ENCODE measurements at regions not wholly inside any gene's neighbourhood (a gene's known extent, or its start where the extent isn't known, plus 50 kb on each side); places are given as distances from the start of the nearest gene placed in this dataset.

DNA sequence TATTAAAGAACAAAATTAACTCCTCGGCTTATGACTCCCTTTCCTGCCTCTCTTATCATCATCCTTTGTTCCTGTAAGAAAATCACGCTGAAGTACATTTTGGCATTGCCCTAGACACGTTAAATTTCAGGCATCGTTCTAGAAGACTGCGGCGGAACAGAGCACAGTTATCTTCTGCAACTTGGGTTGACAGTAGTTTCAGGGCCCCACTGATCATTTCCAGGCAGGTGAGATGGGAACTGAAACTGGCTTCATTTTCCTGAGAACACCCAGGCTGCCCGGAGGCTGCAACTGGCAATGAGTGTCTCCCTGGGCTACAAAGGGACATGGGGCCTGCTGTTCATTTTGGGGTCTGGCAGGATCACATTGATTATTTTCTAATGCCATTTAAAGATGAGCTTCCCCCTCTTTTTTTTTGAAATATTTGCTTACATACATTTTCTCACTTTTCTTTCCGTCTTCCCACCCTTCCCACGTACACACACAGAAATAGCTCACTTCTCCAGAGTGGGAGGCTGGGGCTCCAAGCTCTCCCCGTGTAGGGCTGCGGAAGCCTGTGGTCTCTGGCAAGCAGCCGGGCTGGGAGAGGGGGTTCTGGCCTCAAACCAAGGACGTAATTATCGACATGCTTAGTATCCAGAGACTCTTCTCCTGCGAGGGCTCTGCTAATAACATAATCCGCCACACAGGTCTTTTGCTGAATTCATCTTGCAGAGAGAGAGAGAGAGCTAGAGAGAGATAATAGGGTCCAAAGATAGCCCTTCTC, 267.4 kb downstream of the ABHD5 start:
- no peak for DNase-seq

DNA sequence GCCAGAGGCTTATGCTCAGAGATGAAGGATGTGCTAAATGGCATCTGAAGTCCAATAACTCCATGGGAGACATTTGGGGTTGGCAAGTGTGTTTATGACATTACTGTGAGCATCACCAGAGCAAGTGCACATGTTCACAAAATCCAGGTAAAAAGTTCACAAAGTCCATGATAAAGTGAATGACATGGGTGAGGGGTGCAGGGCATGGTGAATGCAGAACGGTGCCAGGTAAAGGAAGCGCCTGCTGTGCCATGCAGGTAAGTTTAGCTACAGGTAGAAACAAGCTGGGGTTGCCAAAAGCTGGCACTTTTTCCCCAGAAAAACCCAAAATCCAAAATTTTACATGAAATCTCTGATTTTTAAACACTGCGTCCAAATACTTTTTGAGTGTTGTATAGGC, 268.2 kb downstream of the ABHD5 start:
- DNase-seq, result no peak

DNA sequence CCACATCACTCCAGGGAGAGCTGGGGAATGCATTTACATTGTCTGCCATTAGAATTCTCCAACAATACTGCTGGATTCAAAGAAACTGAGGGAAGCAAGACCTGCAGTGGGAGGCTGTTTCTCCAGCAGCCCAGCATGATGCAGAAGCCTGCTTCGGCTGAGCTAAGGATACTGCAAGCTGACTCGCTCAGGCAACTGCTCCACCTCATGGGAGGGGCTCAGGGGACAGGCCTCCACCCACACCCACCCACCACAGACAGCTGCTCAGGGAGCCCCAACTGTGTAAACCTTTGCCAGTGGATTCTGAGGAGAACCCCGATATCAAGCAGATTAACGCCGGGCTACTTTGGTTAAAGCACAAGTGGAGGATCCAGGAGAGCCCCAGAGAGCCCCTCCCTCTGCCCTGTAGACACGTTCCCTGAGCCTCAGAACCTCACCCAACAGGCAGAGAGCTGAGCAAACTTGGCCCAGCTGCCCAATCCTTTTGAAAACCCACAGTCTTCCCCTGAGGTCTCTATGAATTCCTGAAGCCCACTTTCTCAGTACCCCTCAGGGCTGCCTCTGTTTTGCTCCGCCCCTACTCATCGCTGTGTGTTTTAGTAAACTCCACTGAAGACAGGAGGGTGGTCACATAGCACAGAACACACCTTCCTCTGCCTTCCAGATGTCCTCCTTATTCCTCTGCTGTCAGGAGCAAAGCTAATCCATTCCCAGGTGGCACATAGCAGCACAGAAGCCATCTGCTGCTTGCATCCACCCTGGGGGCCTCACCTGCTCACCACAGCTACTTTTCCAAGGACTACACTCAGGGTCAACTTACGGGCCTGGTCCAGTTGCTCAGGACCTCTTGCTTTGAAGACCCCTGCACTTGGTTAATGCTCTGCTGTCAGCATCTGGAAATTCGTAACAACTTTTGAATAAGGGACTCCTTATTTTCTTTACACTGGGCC, 269.0 kb downstream of the ABHD5 start:
- DNase-seq, result no peak

DNA sequence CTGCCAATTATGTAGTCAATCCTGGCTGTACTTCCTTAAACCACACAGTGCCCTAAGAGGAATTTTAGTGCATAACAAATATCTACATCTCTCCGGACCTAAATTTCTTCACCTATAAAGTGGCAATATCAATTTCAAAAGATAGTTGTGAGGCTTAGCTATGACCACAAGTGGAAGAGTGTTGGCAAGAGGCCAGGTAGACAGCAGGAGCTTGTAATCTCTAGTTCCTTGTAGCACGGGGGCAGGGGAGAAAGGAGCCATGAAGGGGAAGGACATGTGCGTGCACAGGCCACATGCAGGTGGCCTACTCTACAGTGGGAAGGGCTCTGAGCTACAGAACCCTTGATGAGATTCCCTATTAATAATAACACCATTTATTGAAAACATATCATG, 269.7 kb downstream of the ABHD5 start:
- no peak for DNase-seq

DNA sequence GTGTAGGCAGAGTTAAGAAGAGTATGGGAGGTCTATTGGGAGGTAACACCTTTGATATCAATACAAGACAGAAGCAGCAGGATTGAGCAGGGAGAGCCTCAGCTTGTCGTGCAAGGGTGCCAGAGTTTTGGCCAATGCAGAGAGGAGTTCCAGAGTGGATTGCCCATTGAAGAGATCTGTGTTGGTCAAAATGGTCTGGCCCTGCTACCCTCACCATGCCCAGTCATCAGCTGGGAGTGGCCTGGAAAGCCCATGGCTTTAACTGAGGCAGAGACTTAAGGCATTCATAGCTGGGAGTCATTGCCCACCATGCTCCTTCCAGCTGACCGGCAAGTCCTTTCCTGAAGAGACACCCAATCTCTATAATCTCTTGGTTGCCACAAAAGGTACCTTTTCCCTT, 271.3 kb downstream of the ABHD5 start:
- DNase-seq, result no peak

DNA sequence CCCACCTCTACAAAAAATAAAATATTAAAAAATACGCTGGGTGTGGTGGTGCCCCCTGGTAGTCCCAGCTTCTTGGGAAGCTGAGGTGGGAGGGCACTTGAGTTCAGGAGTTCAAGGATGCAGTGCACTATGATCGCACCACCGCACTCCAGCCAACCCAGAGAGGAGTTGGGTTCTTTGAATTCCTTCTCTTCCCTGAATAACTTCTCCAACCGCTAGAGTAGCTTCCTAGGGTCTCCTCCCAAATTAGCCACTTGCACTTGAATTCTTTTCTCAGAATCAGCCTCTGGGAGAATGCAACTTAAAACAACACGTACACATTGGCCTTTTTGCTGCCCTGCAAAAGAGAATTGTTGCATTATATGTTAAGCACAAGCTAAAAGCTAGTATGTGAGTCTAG, 272.5 kb downstream of the ABHD5 start:
- DNase-seq, result no peak

DNA sequence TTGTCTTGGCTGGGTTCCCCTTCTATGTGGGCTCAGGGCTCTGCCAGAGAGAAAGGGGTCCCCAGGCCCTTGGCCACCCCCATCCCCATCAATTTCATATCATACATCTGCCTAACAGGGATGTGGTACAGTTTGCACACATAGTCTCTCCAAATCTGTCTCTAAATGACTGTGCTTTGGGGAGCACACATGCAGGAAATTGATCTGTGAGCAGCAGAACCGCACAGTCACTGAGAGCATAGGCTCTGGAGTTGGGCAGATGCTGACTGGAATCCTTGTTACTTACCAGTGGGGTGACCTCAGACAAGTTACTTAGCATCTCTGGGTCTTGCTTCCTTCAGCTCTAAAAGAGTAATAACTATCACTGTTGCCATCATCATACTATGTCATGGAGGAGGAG, 273.9 kb downstream of the ABHD5 start:
- no peak for DNase-seq

DNA sequence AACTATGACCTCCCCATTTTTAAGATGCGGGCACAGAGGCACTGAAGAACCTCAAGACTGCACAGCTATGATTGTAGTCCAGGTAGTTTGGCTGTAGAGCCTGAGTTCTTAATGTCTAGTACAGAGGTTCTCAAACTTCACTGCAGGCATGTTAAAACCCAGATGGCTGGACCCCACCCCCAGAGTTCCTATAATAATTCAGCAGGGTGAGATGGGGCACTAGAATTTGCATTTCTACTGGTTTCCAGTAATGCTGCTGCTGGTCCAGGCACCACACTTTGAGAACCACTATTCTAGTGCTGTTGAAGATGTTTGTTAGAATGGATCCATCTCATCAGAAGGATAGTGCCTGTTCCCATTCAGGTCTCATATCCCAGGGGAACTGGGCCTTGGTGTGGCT, 274.9 kb downstream of the ABHD5 start:
- DNase-seq, result no peak

DNA sequence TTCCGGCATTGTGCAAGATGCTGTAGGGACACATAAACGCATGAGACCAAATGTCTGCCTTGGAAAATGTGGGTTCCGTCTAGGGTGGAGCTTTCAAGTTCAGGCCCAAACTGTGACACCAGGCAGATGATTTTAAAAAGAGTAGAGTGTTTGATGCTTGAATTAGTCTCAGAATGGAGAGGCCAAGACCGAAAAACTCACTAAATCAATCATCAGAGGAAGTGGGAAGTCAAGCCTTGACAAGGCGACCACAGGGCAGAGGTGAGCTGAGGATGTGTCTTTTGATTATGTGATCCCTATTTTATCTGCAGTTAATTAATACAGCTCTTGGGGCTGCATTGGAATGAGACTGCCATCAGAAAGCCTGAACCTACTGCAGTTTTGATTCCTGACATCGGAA, 275.4 kb downstream of the ABHD5 start:
- no peak for DNase-seq

DNA sequence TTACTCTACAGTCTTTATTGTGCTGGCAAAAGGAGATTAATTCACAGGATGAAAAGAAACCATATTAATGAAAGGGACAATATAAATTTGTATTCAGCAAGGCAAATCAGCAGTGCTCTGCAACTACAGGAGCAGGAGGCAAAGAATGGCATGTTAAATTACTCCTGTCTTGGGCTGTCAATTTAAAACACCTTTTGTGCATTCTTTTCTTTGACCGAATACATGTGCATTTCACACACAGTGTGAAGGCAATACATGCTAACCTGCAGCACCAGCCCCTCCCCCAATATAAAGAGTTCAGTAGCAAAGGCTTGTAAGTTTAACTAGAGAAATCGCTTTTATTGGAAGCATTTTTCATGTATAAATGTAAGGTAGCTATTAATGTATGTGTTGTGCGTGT, 275.2 kb upstream of the TOPAZ1 start:
- DNase-seq, result no peak

DNA sequence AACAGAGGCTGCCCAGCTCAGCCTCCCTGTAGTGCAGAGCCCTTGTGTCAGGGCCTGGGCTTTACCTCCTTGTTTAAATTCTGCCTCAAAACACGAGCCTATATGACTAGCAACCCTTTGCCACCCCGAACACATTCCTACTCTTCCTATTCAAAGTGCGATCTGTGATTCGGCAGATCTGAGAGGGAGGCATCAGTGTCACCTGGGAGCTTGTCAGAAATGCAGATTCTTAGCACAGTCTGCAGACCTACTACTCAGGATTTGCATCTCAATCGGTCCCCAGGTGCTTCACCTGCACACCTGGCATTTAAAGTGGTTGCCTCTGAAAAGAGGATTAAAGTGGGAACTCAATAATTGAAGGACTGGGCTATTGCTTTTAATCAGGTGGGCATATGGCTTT, 273.2 kb upstream of the TOPAZ1 start:
- no peak for DNase-seq

DNA sequence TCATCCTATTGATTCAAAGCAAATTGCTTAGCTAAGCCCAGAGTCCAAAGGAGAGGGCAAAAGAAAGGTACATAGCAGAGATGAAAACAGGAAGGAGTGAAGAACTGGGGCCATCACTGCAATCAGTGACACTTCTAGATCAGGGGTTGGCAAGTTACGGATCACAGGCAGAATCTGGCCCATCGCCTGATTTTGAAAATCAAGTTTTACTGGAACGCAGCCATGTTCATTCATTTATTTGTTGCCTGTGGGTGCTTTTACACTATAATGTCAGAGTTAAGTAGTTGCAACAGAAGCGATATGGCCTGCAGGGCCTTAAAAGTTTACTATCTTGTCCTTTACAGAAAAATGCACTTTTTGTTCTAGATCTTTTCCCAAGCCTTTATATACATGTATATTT, 271.7 kb upstream of the TOPAZ1 start:
- no peak for DNase-seq

DNA sequence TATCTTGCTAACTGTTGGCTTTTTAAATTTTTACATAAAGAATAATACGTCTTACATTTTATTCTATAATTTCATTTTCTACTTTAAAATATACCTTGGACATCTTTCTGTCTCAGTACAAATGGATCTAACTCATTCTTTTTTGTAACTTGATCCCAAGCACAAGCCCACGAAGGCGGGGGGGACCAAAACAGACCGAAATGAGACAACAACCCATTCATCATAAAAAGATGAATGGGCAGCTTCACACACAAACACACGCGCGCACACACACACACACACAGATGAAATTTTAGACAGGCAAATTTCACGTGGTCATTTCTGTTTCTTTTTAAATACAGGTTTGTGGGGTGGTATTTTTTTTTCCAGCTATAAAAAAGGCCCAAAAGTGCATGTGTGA, 271.3 kb upstream of the TOPAZ1 start:
- no peak for DNase-seq

DNA sequence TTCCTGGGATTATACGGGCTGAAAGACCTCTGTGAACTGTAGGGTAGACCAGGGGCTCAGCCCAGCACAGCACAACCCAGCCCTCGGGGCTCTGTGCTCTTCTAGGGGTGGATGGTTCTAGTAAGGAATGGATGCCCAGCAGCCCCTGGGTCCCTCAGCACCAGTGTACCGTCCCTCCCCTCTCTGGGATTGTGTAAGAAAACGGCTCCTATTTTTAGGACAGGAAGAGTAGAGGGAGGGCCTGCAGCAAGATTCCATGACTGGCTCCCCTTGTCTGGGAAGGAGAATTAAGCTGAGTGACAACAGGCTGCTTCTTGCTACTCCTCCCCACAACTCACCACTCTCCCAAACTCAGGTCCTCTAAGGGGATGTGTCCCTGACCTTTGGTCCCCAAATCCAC, 270.8 kb upstream of the TOPAZ1 start:
- DNase-seq, result no peak

DNA sequence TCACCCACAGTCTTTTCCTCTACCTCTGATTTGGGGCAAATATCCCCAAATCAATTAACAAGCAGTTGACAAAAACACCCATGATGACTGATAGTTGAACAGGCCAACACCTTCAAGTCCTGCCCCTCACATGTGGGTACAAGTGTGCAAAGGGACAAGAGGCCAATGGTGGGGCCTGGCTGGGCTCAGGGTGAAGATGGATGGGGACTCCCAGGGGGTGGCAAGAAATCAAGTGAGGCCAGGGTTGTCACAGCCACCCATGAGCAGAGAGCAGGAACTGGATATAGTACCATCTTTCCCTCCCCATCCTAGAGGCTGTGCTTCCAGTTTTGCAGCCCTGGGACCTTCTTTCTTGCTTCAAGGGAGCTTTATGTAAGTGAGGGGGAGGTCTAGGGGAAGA, 270.2 kb upstream of the TOPAZ1 start:
- DNase-seq, result no peak

DNA sequence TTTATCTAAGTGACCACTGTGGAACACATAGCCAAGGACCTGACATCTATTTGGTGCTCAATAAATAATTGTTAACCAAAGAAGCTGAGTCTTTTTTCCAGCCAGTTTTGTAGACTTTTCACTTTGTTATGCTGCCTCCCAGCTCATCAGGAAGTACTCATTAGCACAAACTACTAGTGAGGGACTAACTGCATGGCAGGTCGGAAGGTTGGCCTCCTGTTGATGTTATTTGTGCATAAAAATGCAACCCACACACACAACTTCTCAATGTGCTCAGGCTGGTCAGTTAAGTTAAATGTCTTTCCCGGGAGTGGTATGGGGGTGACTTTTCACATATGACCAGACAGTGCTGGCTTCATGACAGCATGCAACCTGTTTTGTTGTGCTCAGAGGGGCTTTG, 263.0 kb upstream of the TOPAZ1 start:
- DNase-seq, result no peak

DNA sequence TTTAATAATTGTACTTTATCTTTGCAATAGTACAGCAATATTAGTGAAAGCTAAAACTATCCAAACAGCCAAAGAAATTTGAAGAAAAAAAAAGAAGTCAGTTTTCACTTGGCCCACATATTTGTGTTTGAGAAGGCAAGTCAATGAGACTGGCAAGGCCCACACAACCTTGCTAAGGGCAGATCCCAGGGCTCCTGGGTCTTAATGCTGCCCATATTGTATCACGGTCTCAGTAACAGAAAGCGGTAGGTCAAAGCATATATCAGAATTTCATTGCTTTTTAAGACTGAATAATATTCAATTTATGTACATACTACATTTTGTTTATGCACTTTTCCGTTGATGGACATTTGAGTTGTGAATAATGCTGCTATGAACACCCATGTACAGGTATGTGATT, 262.0 kb upstream of the TOPAZ1 start:
- no peak for DNase-seq

DNA sequence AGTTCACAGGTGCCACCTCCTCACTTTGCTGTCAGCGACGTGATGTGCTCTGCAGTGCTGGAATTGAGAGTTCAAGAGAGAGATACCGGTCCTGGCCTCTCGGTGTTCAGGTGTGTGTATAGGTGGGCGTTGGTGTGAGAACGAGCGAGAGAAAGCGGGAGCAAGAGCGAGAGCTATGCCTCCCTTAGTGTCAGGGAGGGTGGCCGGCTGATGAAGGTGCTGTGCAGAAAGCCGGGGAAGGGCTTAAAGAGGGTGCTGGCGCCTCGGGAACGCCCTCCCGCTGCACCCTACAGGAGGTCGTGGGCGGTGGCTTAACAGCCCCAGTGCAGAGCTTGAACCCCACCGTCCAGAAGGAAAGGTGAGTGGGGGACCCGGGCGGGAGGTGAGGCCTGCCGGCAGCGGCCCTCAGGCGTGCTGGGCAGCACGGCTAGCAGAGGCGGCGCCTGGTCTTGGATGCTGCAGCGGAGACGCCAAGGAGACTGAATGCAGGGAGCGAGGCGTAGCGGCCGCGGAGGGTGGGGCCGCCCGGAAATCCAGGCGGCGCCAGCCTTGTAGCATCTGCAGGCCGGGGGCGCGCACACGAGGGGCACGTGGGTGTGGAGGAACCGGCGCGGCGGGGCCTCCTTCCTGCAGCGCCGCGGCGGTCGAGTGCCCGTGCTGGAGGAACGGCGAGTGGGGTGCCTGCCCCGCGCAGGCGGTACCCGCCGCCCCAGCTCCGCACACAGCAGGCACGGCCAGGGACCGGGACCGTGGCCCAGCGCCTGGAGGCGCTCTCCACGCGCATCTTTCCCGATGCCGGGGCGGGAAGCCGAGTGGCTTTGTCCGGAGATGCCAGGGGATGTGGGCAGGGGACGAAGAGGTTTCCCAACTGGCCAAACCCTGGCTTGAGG, 246.8 kb upstream of the TOPAZ1 start:
- no peak for DNase-seq

DNA sequence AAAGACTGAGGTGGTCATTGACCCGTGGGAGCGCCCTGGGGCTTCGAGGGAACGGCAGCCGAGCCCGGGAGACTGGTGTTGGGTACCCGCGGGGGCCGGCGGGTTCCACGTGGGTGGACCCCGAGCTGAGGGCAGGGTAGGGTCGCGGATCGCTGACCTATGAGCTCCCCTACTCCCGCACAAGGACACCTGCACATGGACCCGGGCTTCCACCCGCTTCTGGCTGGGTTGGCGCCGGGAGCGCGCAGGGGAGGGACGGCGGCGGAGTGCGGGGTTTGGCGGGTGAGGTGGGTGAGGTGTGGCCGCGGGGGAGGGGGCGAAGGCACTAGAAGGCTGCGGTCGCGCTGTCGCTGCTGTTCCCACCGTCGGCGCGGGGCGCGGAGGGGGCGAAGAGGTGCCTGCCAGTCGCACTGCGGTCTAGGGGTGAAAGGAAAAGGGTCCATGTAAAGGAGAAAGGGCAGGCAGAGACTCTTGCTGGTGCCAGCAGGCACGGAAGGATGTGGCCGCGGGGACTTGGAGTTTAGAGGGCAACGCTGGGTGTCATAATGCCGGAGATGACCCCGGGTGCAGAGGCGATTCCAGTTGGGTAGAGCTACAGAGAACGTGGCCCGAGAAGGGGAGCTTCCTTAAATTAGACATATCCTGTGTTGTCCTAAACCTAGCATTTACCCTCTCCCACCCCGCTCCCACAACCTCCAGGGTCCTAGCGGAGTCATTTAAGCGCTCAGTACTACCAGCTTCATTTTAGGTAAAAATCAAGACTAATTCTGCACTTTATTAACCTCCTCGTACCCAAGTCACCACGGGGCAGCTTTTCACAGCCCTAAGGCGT, 245.9 kb upstream of the TOPAZ1 start:
- DNase-seq, result no peak

DNA sequence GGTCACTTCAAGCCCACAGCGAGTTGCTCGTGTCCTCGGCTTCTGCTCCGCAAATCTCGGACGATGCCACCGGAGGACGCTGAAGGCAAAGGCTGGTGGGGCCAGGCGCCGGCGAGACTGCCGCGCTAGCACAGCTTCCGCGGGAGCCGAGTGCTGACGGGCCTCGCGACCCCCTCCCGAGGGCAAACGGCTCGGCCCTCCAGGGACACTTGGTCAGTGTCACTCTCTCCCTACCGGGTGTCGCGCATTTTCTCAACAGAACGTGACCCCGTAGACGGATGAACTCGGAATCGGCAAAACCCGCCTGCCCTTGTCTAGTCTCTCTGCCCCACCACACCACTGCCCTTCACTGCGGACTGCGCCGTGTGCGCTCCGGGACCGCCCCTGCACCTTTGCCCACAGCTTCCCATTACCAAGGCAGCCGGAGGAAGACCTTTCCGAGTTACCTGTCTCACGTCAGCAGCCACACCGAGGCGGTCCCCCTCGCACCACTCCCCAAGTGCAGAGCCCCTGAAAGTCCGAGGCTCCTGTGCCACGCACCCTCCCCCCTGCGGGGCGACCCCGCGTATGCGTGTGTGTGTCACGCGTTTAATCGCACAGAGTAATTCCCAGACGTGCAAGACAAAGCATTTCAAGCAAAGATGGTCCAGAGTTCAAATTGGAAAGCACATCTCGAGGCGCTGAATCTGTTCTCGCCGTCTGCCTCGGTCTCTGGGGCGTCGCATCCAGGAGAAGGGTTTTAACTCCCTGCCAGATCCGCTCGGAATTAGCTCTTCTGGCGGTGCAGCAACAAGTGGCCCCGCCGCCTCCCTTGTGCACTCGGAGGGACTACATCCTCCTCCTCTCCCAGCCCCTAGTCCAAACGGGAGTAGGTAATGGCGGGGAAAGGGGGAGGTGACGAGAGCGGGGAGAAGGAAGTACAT, 245.0 kb upstream of the TOPAZ1 start:
- no peak for DNase-seq

DNA sequence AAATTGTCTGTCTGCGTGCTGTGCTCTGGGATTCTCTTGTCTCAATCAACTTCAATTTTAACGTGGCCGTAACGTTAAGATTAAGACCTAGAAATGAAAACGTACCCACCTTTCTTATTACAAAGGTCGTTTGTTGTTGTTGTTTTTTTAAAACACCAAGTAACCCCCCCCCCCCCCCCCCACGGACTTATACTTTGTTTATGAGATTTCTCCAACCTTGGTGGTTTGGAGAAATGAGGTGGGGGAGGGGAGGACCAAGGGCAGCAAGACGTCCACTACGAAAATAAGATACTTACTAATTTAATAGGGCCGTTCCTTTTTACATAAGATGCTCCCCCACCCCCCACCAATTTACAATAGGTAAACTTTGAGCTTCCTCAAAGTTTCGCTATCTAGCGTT, 244.4 kb upstream of the TOPAZ1 start:
- no peak for DNase-seq
